ENCODE measurements at regions not wholly inside any gene's neighbourhood (a gene's known extent, or its start where the extent isn't known, plus 50 kb on each side); places are given as distances from the start of the nearest gene placed in this dataset.
"Not testable (repeated sequence)": the region's sequence is repeated elsewhere in the genome, so short reads cannot be mapped to it uniquely, and the experiment has no call there.

DNA sequence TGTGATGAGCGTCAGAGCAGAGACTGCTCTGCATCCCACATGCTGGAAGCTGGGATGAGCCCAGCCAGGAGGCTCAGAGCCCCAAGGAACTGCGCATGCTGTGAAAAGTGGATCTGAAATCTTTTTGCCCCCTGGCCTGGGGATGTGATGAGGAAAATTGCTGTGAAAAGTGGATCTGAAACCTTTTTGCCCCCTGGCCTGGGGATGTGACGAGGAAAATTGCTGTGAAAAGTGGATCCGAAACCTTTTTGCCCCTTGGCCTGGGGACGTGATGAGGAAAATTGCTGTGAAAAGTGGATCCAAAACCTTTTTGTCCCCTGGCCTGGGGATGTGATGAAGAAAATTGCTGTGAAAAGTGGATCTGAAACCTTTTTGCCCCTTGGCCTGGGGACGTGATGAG lies 187.9 kb downstream of the BANP start:
- WGBS, 2 donors = 82 to 84% methylated on average over 6 of the region's 6 CpGs
- H3K27ac ChIP-seq; H3K36me3 ChIP-seq; intact Hi-C loops (cut with DNase I); ATAC-seq; DNase-seq; H3K4me3 ChIP-seq; H3K27me3 ChIP-seq: not testable (repeated sequence)
- peaks cover 0 to 27% (median 5%) of the 10 kb centered on the region in 11 donors for H3K9me3 ChIP-seq
- H3K4me1 ChIP-seq = peaks cover 0 to 11% (median 0%) of the 10 kb centered on the region in 9 donors

DNA sequence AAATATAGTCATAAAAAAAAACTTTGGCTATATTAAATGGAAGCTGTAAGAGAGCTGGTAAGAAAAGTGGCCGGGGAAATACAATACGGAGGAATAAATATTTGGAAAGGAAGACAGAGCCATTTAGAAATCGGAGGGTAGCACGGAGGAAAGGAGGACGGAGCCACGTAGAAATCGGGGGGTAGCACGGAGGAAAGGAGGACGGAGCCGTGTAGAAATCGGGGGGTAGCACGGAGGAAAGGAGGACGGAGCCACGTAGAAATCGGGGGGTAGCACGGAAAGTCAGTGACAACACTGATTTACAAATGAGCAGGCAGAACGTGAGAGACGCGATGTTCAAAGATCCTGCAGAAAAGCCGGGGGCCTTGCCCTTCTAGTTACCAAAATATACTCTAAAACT lies 189.0 kb downstream of the BANP start:
- ATAC-seq; intact Hi-C loops (cut with DNase I); H3K27ac ChIP-seq; DNase-seq; H3K27me3 ChIP-seq; H3K4me3 ChIP-seq; H3K36me3 ChIP-seq: not testable (repeated sequence)
- H3K4me1 ChIP-seq = peaks cover 0 to 10% (median 0%) of the 10 kb centered on the region in 9 donors
- H3K9me3 ChIP-seq = peaks cover 0 to 27% (median 5%) of the 10 kb centered on the region in 11 donors
- 92 to 93% methylated on average over 20 of the region's 20 CpGs for WGBS, 2 donors

DNA sequence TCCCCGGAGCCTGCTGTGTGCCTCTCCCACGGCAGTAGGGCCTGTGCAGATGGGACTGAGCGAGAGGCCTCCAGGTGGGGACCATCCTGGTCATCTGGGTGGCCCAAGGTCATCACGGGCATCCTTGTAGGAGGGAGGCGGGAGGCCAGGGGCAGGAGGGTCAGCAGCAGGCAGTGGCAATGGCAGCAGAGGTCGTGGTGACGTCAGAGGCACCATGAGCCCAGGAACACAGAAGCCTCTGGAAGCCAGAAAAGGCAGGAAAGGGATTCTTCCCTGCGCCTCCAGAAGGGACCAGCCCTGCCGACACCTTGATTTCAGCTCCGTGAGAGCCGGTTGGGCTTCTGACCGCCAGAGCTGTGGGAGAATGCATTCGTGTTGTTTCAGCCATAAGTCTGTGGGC lies 190.3 kb downstream of the BANP start:
- intact Hi-C loops (cut with DNase I) = no loop called here
- peaks cover 0 to 10% (median 0%) of the 10 kb centered on the region in 9 donors for H3K4me1 ChIP-seq
- 84 to 85% methylated on average over 12 to 13 of the region's 13 CpGs for WGBS, 2 donors

DNA sequence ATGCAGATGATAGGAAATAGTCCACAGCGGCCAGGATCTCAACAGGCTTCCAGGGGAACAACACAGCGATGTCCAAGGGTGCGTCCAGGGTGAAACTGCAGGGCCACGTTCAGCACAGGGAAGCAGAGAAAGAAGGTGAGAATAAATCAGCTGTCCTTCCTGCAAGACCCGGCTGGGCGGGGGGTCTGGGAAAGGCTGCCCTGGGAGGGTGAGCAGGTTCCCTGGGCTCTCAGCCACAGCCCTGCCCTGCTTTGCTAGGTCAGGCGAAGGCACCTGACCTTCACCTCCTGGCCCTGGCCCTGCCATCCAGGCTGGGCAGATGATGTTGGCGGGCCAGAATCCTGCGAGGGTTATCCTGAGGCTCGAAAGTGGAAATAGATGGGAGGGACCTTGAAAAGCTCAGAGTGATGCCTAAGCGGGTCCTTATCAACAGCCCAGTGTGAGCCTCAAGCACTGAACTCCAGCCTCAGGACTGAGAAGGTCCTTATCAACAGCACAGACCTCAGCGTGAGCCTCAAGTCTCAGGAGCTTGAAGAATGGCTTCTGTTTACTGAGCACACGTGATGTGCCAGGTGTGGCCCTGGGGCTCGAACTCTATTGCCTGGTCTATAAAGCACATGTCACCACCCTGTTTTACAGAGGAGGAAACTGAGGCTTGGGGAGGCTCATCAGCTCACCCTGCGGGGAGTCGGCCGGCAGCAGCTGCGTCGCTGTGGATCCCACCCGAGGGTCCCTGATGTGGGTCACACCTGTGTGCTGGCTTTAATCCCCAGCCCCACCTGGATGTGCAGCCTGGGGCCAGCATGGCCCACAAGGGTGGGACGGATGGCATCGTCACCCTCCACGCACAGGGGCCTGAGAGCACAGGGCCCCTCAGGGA lies 191.1 kb downstream of the BANP start:
- 91 to 93% methylated on average over 22 to 23 of the region's 23 CpGs for WGBS, 2 donors
- peaks cover 0 to 10% (median 0%) of the 10 kb centered on the region in 9 donors for H3K4me1 ChIP-seq
- H3K36me3 ChIP-seq; H3K4me3 ChIP-seq; H3K27me3 ChIP-seq; ATAC-seq; intact Hi-C loops (cut with DNase I); H3K27ac ChIP-seq; DNase-seq: not testable (repeated sequence)
- peaks cover 0 to 27% (median 5%) of the 10 kb centered on the region in 11 donors for H3K9me3 ChIP-seq

More for the DNA sequence above, 190.3 kb downstream of the BANP start:
- ATAC-seq (no peak), DNase-seq (no peak)
- Histone ChIP-seq H3K27ac (no peak overlapping the region), H3K9me3 (peaks cover 0 to 27% (median 5%) of the 10 kb centered on the region in 11 donors), H3K36me3 (no peaks in the 10 kb centered on the region), H3K27me3 (no peaks in the 10 kb centered on the region), H3K4me3 (no peak overlapping the region)
- TF ChIP-seq, protein P1, sequence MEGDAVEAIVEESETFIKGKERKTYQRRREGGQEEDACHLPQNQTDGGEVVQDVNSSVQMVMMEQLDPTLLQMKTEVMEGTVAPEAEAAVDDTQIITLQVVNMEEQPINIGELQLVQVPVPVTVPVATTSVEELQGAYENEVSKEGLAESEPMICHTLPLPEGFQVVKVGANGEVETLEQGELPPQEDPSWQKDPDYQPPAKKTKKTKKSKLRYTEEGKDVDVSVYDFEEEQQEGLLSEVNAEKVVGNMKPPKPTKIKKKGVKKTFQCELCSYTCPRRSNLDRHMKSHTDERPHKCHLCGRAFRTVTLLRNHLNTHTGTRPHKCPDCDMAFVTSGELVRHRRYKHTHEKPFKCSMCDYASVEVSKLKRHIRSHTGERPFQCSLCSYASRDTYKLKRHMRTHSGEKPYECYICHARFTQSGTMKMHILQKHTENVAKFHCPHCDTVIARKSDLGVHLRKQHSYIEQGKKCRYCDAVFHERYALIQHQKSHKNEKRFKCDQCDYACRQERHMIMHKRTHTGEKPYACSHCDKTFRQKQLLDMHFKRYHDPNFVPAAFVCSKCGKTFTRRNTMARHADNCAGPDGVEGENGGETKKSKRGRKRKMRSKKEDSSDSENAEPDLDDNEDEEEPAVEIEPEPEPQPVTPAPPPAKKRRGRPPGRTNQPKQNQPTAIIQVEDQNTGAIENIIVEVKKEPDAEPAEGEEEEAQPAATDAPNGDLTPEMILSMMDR (IDR thresholded peaks at IDR 0.05) = no peak

DNA sequence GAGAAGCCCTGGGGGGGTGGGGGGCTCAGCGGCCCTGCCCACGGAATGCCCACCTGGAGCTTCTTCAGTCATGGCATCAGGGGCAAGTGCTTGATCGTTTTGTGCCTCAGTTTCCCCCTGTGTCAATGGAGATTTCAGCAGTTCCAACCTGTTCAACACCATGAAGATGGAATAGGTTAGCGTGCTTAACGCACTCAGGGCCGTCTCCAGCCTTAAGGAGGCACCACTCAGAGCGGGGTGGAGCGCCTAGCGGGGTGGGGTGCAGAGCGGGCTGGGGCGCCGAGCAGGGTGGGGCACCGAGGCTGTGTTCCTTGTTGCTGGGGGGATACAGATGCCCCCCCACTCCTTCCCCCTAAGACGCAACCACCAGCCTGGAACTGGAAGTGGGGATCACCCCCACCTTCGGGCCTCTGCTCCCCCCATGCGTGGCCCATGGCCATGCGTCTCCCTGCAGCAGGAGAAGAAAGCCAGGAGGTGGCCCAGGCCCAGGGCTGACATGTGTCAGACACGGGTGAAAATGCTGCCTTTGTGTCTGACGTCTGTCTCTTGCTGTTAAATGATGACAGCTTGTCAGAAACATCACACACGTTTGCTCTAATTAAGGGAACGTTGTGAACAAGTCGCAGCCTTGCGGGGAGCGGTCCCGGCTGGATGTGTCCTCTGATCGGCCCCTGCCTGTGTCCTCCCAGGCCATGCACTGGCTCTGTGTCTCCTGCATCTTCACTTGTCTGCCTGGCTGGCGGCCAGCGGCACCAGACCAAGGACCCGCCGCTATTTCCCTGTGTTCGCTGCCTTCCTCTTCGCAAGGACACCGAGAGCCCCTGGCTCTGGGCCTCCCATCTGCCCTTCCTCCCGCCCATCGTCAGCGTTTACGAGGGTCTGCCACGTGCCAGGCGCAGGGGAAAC lies 192.1 kb downstream of the BANP start:
- H3K27ac ChIP-seq = peak overlapping the region; percentile 45 to 84 (median 68)
- H3K4me3 ChIP-seq; H3K27me3 ChIP-seq; intact Hi-C loops (cut with DNase I); H3K36me3 ChIP-seq: not testable (repeated sequence)
- WGBS, 2 donors = 40 to 47% methylated on average over 38 of the region's 39 CpGs
- peak in 1 of 2 donors; percentile 66 for DNase-seq
- ATAC-seq = peak; percentile 41 to 87 (median 75)
- peaks cover 0 to 22% (median 3%) of the 10 kb centered on the region in 11 donors for H3K9me3 ChIP-seq
- peaks cover 0 to 10% (median 0%) of the 10 kb centered on the region in 9 donors for H3K4me1 ChIP-seq

DNA sequence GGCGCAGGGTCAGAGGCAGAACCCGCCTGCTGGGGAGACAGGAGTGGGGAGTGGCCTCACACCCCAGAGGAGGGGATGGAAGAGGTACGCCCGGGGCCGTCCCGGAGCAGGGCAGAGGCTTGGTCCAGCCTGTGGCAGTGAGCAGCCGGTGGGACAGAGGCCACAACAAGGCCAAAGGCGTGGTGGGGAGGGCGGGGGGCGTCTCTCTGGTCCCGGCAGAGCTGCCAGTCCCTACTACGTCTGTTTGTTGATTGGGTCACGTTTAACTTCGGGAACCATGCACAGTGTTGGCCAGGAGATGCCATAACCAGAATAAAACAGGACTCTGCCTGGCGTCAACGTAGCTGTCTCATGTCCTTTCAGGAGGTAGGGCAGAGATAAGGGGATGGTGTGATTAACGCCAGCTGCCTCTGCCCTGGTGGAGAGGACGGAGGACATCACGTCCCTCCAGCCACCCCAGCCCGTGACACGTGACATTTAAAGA lies 192.8 kb downstream of the BANP start:
- WGBS, 2 donors = 18 to 27% methylated on average over 21 of the region's 21 CpGs
- H3K27me3 ChIP-seq = no peaks in the 10 kb centered on the region
- H3K9me3 ChIP-seq = peaks cover 0 to 15% (median 0%) of the 10 kb centered on the region in 11 donors
- ATAC-seq (peak; percentile 48 to 90 (median 85)), DNase-seq (peak; percentile 48 to 56)
- intact Hi-C loops (cut with DNase I) = no loop called here
- no peak overlapping the region for H3K4me3 ChIP-seq
- H3K27ac ChIP-seq = peak overlapping the region; percentile 45 to 84 (median 68)
- no peaks in the 10 kb centered on the region for H3K36me3 ChIP-seq
- TF ChIP-seq, protein P1 (IDR thresholded peaks at IDR 0.05) = no peak
- peaks cover 0 to 10% (median 0%) of the 10 kb centered on the region in 9 donors for H3K4me1 ChIP-seq

DNA sequence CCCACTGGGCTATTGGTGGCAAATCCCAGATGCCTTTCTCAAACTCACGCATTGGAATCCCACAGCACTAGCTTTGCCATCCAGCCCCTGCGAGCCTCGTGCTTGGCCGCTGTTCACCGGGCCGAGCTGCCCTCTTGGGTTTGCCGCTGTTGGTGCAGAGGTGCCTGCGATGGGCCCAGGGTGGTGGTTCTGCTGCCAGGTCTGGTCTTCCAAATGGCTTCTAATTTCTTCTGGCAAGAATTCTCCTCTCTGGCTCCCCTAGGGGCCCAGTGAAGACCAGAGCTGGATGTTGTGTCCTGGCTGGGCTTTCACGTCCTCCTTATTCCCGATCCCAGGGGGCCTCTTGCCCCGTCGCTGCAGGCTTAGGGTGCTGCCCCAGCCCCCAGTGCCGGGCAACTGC lies 194.1 kb downstream of the BANP start:
- H3K4me3 ChIP-seq; H3K36me3 ChIP-seq; H3K27me3 ChIP-seq; DNase-seq; H3K27ac ChIP-seq; intact Hi-C loops (cut with DNase I); H3K9me3 ChIP-seq; ATAC-seq: not testable (repeated sequence)
- WGBS, 2 donors = 88 to 89% methylated on average over 12 to 13 of the region's 13 CpGs
- peaks cover 0 to 11% (median 0%) of the 10 kb centered on the region in 9 donors for H3K4me1 ChIP-seq

DNA sequence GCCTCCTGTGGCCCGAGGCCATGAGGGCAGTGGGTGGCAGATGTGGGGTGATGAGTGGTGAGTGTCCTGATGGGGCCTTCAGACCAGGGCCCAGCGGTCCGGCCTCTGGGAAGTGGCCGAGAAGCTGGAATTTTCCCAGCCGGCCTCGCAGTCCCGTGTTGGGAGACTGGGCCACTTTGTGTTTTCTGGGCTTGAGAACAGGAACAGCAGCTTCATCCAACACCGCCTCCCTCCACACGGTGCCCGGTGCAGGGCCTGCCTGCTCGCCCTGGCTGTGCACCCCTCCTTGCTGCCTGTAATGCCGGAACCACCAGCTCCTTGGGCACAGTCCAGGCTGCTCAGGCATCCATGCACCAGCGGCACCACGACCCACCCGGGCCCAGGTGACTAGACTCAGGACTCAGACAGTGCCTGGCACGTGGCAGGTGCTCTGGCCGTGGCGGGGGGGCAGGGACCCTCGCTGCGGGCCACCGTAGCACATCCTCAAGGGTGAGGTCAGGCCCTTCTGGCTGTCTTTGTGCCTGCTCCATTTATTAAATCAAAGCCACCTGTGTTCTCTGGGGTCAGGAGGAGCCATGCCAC lies 194.7 kb downstream of the BANP start:
- H3K9me3 ChIP-seq; intact Hi-C loops (cut with DNase I); H3K36me3 ChIP-seq; H3K4me3 ChIP-seq; ATAC-seq; DNase-seq; H3K27me3 ChIP-seq; H3K27ac ChIP-seq: not testable (repeated sequence)
- WGBS, 2 donors = 81 to 85% methylated on average over 21 of the region's 21 CpGs
- peaks cover 0 to 11% (median 0%) of the 10 kb centered on the region in 9 donors for H3K4me1 ChIP-seq
